ENCODE measurements at regions not wholly inside any gene's neighbourhood (a gene's known extent, or its start where the extent isn't known, plus 50 kb on each side); places are given as distances from the start of the nearest gene placed in this dataset.
"Not testable (repeated sequence)": the region's sequence is repeated elsewhere in the genome, so short reads cannot be mapped to it uniquely, and the experiment has no call there.

- DNase-seq (ENCODE audit: low read depth, low spot score): peak; percentile 13
Observed at GRCh38 chr5:1652873-1653697, 129.3 kb upstream of the LPCAT1 start.

GRCh38 chr5:1651971-1652872 lies 128.5 kb upstream of the LPCAT1 start:
- no peak for DNase-seq (ENCODE audit: low read depth, low spot score)

GRCh38 chr5:1651250-1651649 lies 127.5 kb upstream of the LPCAT1 start:
- DNase-seq (ENCODE audit: low read depth, low spot score): no peak

GRCh38 chr5:1649554-1649953 lies 125.8 kb upstream of the LPCAT1 start:
- no peak for DNase-seq (ENCODE audit: low read depth, low spot score)

DNA sequence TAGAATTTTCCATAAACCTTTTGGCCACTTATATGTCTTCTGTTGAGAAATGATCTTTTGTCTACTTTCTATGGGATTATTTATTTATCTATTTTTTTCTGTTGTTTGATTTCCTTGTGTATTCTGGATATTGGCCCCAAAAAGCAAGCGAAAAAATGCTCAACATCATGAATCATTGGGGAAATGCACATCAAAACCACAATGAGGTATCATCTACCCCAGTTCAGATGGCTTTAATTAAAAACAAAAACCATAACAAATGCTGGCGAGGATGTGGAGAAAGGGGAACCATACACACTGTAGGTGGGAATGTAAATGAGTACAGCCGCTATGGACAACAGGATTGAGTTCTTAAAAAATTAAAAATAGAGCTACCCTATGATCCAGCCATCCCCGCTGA lies 125.0 kb upstream of the LPCAT1 start:
- no peak for DNase-seq (ENCODE audit: low read depth, low spot score)

- no peak for DNase-seq (ENCODE audit: low read depth, low spot score)
Observed at GRCh38 chr5:1647580-1647979, 123.8 kb upstream of the LPCAT1 start.

- peak; percentile 92 for DNase-seq (ENCODE audit: low read depth, low spot score)
Observed at GRCh38 chr5:1644810-1645571, 121.2 kb upstream of the LPCAT1 start.

- DNase-seq (ENCODE audit: low read depth, low spot score): not testable (repeated sequence)
Observed at GRCh38 chr5:1644393-1644809, 120.6 kb upstream of the LPCAT1 start.

GRCh38 chr5:1643651-1644392 lies 120.1 kb upstream of the LPCAT1 start:
- DNase-seq (ENCODE audit: low read depth, low spot score): peak; percentile 10

- DNase-seq (ENCODE audit: low read depth, low spot score): no peak
Observed at GRCh38 chr5:1642621-1643061, 118.9 kb upstream of the LPCAT1 start.

- no peak for DNase-seq (ENCODE audit: low read depth, low spot score)
Observed at GRCh38 chr5:1642221-1642620, 118.5 kb upstream of the LPCAT1 start.

DNA sequence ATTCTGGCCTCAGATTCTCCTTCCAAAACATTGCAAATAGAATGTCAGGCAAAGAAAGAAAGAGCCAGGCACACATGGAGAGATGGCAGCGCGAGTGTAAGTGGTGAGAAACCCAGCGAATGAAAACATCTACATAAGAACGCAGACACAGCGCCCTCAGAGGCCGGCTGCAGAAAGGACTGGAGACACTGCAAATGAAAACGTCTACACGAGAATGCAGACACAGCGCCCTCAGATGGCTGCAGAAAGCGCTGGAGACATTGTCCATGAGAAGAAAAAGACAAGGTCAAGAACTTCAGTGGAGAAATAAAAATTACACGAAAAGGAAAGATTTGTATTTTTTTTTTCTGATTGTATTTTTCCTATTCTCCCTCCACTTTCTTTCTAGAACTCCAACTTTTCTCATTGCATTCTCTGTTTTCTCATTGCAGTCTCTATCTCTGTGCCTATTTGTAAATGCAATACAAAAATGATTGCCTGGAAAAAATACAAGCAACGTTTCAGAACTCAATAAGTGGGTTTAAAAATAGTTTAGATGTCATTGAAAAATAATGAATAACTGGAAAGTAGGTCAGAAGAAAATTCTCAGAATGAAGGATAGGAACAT lies 117.9 kb upstream of the LPCAT1 start:
- peak; percentile 95 for DNase-seq (ENCODE audit: low read depth, low spot score)

DNA sequence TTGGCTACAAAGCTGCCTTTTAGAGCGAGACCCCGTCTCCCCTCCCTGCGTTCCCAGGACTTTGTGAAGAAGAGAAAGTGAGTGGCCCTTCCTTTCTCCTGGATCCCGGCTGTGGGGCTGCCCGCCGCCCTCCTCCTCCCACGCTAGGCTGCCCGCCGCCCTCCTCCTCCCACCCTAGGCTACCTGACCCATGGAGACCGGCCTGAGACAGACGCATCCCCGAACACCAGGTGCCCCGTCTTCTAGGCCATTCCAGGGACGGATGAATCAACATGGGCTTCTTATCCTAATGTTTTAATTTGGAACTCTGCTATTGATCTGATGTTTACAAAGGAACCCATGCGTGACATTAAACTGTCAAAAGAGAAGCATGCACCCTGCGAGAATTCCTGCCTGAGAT lies 117.3 kb upstream of the LPCAT1 start:
- DNase-seq (ENCODE audit: low read depth, low spot score): no peak

DNA sequence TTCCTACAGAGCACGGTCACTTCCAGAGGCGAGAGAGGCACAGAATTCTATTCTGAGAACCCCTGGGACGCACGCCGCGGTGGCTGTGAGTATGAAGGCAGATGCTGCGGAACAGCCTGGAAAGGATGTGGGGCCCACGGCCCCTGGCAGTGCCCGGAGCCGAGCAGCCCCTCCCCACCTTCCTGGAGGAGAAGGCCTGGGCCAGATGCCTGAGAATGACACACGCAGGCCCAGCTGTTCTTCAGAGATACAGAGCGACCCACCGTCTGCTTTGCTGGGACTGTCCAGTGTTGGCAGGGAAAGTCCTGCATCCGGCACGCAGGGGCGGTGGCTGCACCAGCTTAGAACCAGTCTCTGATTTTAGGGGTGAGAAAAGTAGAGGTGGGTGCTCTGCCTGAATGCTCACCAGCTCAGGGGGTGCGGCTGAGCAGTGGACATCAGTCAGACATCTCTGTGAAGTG lies 116.7 kb upstream of the LPCAT1 start:
- DNase-seq (ENCODE audit: low read depth, low spot score): no peak

DNA sequence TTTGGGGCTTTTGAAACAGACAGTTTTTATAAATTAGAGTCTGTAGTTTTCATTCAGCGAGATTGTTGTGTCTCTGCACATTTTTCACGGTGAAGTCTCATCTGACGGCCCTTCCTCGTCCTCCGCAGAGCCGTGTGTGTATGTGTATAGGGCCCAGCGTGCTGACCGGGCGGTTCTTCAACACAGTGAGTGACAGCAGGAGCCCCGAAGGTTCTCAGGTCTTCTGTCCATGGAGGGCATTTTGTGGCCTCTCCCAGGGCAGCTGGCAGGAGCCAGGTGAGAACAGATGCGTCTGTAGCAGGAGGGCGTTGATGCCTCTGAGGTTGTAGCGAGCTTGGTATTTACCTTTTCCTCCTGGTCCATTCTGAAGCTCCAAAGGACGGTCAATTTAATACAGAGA lies 116.0 kb upstream of the LPCAT1 start:
- no peak for DNase-seq (ENCODE audit: low read depth, low spot score)

DNA sequence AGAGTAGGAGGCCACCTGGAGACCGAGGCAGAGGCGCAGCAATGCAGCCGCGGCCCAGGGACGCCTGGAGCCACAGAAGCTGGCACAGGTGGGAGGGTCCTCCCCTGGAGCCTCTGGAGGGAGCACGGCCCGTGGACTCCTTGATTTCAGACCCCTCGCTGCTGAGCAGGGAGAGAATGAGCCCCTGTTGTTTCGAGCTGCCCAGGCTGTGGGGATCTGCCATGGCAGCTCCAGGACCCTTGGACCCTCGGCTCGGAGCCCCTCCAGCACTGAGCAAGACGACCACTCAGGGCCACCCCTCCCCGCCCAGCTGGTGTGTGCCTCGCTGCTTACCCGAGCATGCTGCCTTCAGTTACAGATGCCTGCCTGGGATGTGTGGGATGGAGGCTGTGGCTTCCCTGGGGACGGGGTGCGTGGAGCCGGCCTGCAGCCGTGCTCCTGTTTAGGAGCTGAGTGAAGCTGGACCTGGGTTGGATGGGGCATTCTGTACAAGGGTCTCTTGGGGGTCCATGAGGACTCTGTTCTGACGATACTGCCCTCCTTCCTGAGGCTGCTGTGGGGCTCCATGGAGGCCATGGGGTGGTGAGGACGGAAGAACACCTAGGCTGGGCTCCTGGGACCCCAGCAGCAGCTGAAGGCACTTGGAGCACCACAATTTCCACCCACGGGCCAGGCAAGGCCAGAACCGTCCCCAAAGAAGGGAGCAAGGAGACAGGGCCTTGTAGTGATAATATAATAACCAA lies 115.1 kb upstream of the LPCAT1 start:
- no peak for DNase-seq (ENCODE audit: low read depth, low spot score)

DNA sequence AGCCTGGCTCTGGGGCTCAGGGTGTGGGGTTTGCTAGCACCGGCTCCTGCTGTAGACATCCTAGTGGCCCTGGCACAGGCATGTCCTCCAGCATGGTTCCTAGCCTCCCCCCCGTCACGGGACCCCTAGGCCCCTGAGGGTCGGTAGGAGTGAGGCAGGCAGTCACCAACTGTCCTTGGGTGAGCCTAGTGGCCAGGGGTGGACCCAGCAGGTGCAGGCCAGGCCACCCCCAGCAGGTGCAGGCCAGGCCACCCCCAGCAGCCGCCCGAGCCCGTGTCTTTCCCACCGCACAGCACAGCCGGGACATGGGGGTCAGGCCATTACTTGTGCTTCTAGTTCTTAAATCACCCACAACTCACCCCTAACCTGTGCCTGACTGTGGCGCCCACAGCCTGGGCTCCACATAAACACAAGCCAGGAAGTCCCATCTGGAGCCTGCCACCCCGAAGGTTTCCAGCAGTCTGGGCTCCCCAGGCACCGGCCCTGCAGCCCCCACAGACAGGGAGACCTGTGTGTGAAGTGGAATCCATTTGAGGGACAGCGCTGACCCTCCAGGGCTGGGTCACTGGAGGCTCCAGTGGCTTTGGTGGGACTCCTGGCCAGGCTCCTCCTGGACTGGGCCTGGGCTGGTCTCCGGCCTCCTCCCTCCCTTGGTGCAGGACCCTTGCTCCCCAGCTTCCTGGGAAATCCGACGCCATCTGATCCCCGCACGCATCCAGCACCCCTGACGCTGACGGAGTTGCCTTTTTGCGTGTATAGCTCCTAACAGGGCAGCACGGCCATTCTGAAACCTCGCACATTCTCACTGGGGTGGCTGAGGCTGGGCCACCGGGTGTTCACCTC lies 114.1 kb upstream of the LPCAT1 start:
- no peak for DNase-seq (ENCODE audit: low read depth, low spot score)

GRCh38 chr5:1636981-1637638 lies 113.3 kb upstream of the LPCAT1 start:
- DNase-seq (ENCODE audit: low read depth, low spot score): no peak
